HEK293 (cell line): ENCODE measurements at regions not wholly inside any gene's neighbourhood (a gene's known extent, or its start where the extent isn't known, plus 50 kb on each side); places are given as distances from the start of the nearest gene placed in this dataset.

Experiments
- CTCF ChIA-PET: fragments of 350-600 bp; formaldehyde crosslinking; extraction: SDS; loops from one replicate; lab custom pipeline; 2021; ENCODE audit warnings: antibody characterized with exemption; lab: Yijun Ruan, JAX
- POLR2A ChIA-PET: fragments of 300-600 bp; formaldehyde crosslinking; extraction: SDS; loops from one replicate; lab custom pipeline; 2020; ENCODE audit warnings: antibody characterized with exemption, inconsistent platforms; lab: Yijun Ruan, JAX
- H3K27ac ChIP-seq: fragments of 200-500 bp; sonication (Bioruptor generic); 2 replicates; pipeline ENCODE4 v1.5.1; 2014; ENCODE audit warnings: low read depth, low read length, control low read depth, inconsistent platforms; ENCODE audit errors: extremely low read depth
- H3K36me3 ChIP-seq, 2 experiments: fragments of 200-500 bp in 1 of 2; sonication (Bioruptor generic) in 1 of 2; 1 replicate in 1 of 2; 2 replicates in 1 of 2; pipeline ENCODE4 v1.5.1; 2014 to 2017; ENCODE audit warnings: inconsistent platforms in 2 of 2, low read length in 2 of 2; ENCODE audit not compliant: control insufficient read depth in 2 of 2, insufficient read depth in 1 of 2
- H3K4me1 ChIP-seq: fragments of 200-500 bp; sonication (Bioruptor generic); 2 replicates; pipeline ENCODE4 v1.5.1; 2014; ENCODE audit warnings: mild to moderate bottlenecking, low read length, inconsistent platforms; ENCODE audit not compliant: control insufficient read depth, insufficient read depth
- H3K4me3 ChIP-seq: 2 replicates; pipeline ENCODE4 v1.5.1; 2011; ENCODE audit warnings: low read depth, mild to moderate bottlenecking, control low read depth, low read length, moderate library complexity
- H3K9me3 ChIP-seq: fragments of 200-500 bp; sonication (Bioruptor generic); 2 replicates; pipeline ENCODE4 v1.5.1; 2014; ENCODE audit warnings: low read depth, low read length, inconsistent platforms; ENCODE audit not compliant: control insufficient read depth, insufficient read depth
- KLF1 ChIP-seq: fragments of 450-650 bp; formaldehyde crosslinking; IDR thresholded peaks from 2 replicates; pipeline ENCODE4 v1.5.1; 2016; ENCODE audit warnings: missing biosample characterization, missing genetic modification characterization
- KLF9 ChIP-seq: fragments of 450-650 bp; formaldehyde crosslinking; IDR thresholded peaks from 2 replicates; pipeline ENCODE4 v1.5.1; 2016; ENCODE audit warnings: missing biosample characterization, missing genetic modification characterization, low read depth
- SCRT1 ChIP-seq: fragments of 450-650 bp; formaldehyde crosslinking; IDR thresholded peaks from 2 replicates; pipeline ENCODE4 v1.5.1; 2016; ENCODE audit warnings: missing biosample characterization, missing genetic modification characterization, borderline replicate concordance
- SETDB1 ChIP-seq: IDR thresholded peaks from one replicate; pipeline ENCODE4 v1.6.1; 2017; ENCODE audit warnings: mild to moderate bottlenecking, low read length, moderate library complexity, mixed read lengths; ENCODE audit not compliant: insufficient read length
- ZBTB10 ChIP-seq: fragments of 450-650 bp; formaldehyde crosslinking; IDR thresholded peaks from 2 replicates; pipeline ENCODE4 v1.5.1; 2016; ENCODE audit warnings: missing biosample characterization, missing genetic modification characterization
- ZBTB11 ChIP-seq: fragments of 450-650 bp; formaldehyde crosslinking; conservative IDR thresholded peaks from 2 replicates; pipeline ENCODE4 v1.5.1; 2016; ENCODE audit warnings: low read depth, missing biosample characterization, missing genetic modification characterization
- ZNF148 ChIP-seq: fragments of 450-650 bp; formaldehyde crosslinking; IDR thresholded peaks from 2 replicates; pipeline ENCODE4 v1.5.0; 2017; ENCODE audit warnings: missing biosample characterization, missing genetic modification characterization, borderline replicate concordance
- ZNF280C ChIP-seq: fragments of 450-650 bp; formaldehyde crosslinking; IDR thresholded peaks from 2 replicates; pipeline ENCODE4 v1.5.1; 2016; ENCODE audit warnings: missing biosample characterization, missing genetic modification characterization
- ZNF366 ChIP-seq: fragments of 450-650 bp; formaldehyde crosslinking; conservative IDR thresholded peaks from 2 replicates; pipeline ENCODE4 v1.5.1; 2016; ENCODE audit warnings: missing biosample characterization, missing genetic modification characterization
- ZNF560 ChIP-seq: fragments of 450-650 bp; formaldehyde crosslinking; IDR thresholded peaks from 2 replicates; pipeline ENCODE4 v1.5.1; 2017; ENCODE audit warnings: missing biosample characterization, missing genetic modification characterization, borderline replicate concordance
- ZNF660 ChIP-seq: fragments of 450-650 bp; IDR thresholded peaks from 2 replicates; pipeline ENCODE4 v1.5.1; 2018; ENCODE audit warnings: missing biosample characterization, mild to moderate bottlenecking, missing genetic modification characterization
- ZNF664 ChIP-seq: fragments of 450-650 bp; formaldehyde crosslinking; IDR thresholded peaks from 2 replicates; pipeline ENCODE4 v1.5.1; 2016; ENCODE audit warnings: missing biosample characterization, missing genetic modification characterization
- ZNF747 ChIP-seq: fragments of 450-650 bp; formaldehyde crosslinking; IDR thresholded peaks from 2 replicates; pipeline ENCODE4 v1.5.1; 2016; ENCODE audit warnings: missing biosample characterization, missing genetic modification characterization
- ZSCAN18 ChIP-seq: fragments of 450-650 bp; formaldehyde crosslinking; IDR thresholded peaks from 2 replicates; pipeline ENCODE4 v1.5.1; 2016; ENCODE audit warnings: missing biosample characterization, missing genetic modification characterization
- ZXDB ChIP-seq: fragments of 450-650 bp; formaldehyde crosslinking; IDR thresholded peaks from 2 replicates; pipeline ENCODE4 v1.5.1; 2016; ENCODE audit warnings: missing biosample characterization, missing genetic modification characterization

- no peak for TF ChIP-seq ZSCAN18 (tag by site-specific recombination)
- no peak for TF ChIP-seq KLF1 (tag by site-specific recombination)
- no peak for TF ChIP-seq ZNF560 (tag by site-specific recombination)
- no peak for TF ChIP-seq KLF9 (tag by site-specific recombination)
- no peak for TF ChIP-seq ZBTB10 (tag by site-specific recombination)
- TF ChIP-seq ZNF747: no peak
- TF ChIP-seq ZXDB (tag by site-specific recombination): no peak
- TF ChIP-seq, all 188 proteins: peak for 0
These were observed 226.5 kb upstream of the PLSCR5 start (continued) for GRCh38 chr3:146831659-146832058.

GRCh38 chr3:146830231-146830630 lies 225.1 kb upstream of the PLSCR5 start:
- Histone ChIP-seq H3K36me3 (no peaks in the 10 kb centered on the region), H3K4me1 (no peaks in the 10 kb centered on the region), H3K4me3 (no peak overlapping the region), H3K27ac (no peak overlapping the region), H3K9me3 (no peaks in the 10 kb centered on the region)
- ChIA-PET CTCF (no interaction called here), POLR2A (no interaction called here)
- no peak for TF ChIP-seq ZNF660 (tag by site-specific recombination)

GRCh38 chr3:146827836-146828235 lies 222.7 kb upstream of the PLSCR5 start:
- H3K9me3 ChIP-seq: no peaks in the 10 kb centered on the region
- no peak overlapping the region for H3K27ac ChIP-seq
- ChIA-PET CTCF (no interaction called here), POLR2A (no interaction called here)
- no peak for TF ChIP-seq SCRT1 (tag by site-specific recombination)
- TF ChIP-seq ZNF280C (tag by site-specific recombination): no peak
- TF ChIP-seq SETDB1: no peak
- TF ChIP-seq ZBTB11 (tag by site-specific recombination): no peak
- TF ChIP-seq ZNF148 (tag by site-specific recombination): no peak
- no peak for TF ChIP-seq ZNF366 (tag by site-specific recombination)
- TF ChIP-seq ZNF664 (tag by site-specific recombination): no peak
- H3K4me3 ChIP-seq: no peak overlapping the region
- H3K36me3 ChIP-seq: no peaks in the 10 kb centered on the region
- H3K4me1 ChIP-seq: no peaks in the 10 kb centered on the region
